SK-N-SH (cell line): ENCODE measurements at regions not wholly inside any gene's neighbourhood (a gene's known extent, or its start where the extent isn't known, plus 50 kb on each side); places are given as distances from the start of the nearest gene placed in this dataset.

Source experiments
- CTCF ChIA-PET: fragments of 300-600, 350-600 bp; formaldehyde crosslinking; extraction: SDS; loops from one replicate; lab custom pipeline; 2021; lab: Yijun Ruan, JAX
- POLR2A ChIA-PET: fragments of 350-600 bp; sonication (Branson Sonifier 250); formaldehyde crosslinking; extraction: SDS; loops from one replicate; lab custom pipeline; 2020; ENCODE audit warnings: antibody characterized with exemption, inconsistent platforms; lab: Yijun Ruan, JAX
- DNase-seq: peaks from one replicate; pipeline ENCODE4 v3.0.0; 2012
- H2AFZ ChIP-seq: fragments of 200-600 bp; sonication (generic); 2 replicates; pipeline ENCODE4 v1.8.1; 2016; ENCODE audit warnings: antibody characterized with exemption, mild to moderate bottlenecking, low read depth
- H3F3A ChIP-seq: fragments of 200-600 bp; sonication (generic); replicated peaks from 2 replicates; pipeline ENCODE3; 2016; ENCODE audit warnings: antibody characterized with exemption, mild to moderate bottlenecking; ENCODE audit not compliant: insufficient read depth
- H3K27ac ChIP-seq, 2 experiments: fragments of 200-500 bp in 1 of 2; fragments of 200-600 bp in 1 of 2; sonication (Bioruptor generic) in 1 of 2; sonication (generic), shearing (Covaris generic) in 1 of 2; 2 replicates each; pipeline versions ENCODE4 v1.5.1 to v1.6.1; 2014 to 2016; ENCODE audit warnings: low read depth in 2 of 2, inconsistent platforms in 1 of 2, low read length in 1 of 2, mild to moderate bottlenecking in 1 of 2, mixed read lengths in 1 of 2
- H3K27me3 ChIP-seq: fragments of 200-600 bp; sonication (generic), shearing (Covaris generic); 2 replicates; pipeline ENCODE4 v1.6.1; 2016; ENCODE audit warnings: mixed run types; ENCODE audit not compliant: insufficient read depth
- H3K36me3 ChIP-seq, 2 experiments: fragments of 200-500 bp in 1 of 2; fragments of 200-600 bp in 1 of 2; sonication (Bioruptor generic) in 1 of 2; sonication (generic) in 1 of 2; replicated peaks in 1 of 2; 2 replicates each; pipeline versions ENCODE3 to v1.5.1; 2014 to 2016; ENCODE audit warnings: low read length in 1 of 2, mild to moderate bottlenecking in 1 of 2; ENCODE audit not compliant: insufficient read depth in 2 of 2, control insufficient read depth in 1 of 2
- H3K4me1 ChIP-seq, 2 experiments: fragments of 200-500 bp in 1 of 2; fragments of 200-600 bp in 1 of 2; sonication (Bioruptor generic) in 1 of 2; sonication (generic), shearing (Covaris generic) in 1 of 2; 2 replicates each; pipeline versions ENCODE4 v1.5.1 to v1.6.1; 2014 to 2016; ENCODE audit warnings: low read depth in 1 of 2, low read length in 1 of 2, mixed run types in 1 of 2; ENCODE audit not compliant: insufficient read depth in 2 of 2, control insufficient read depth in 1 of 2
- H3K4me2 ChIP-seq: fragments of 200-600 bp; sonication (generic), shearing (Covaris generic); 2 replicates; pipeline ENCODE4 v1.6.1; 2017; ENCODE audit warnings: mixed run types
- H3K4me3 ChIP-seq, 2 experiments: fragments of 200-500 bp in 1 of 2; fragments of 200-600 bp in 1 of 2; sonication (Bioruptor generic) in 1 of 2; sonication (generic), shearing (Covaris generic) in 1 of 2; 2 replicates each; pipeline versions ENCODE4 v1.5.1 to v1.8.1; 2014 to 2016; ENCODE audit warnings: low read depth in 2 of 2, inconsistent platforms in 1 of 2, low read length in 1 of 2, mild to moderate bottlenecking in 1 of 2, mixed read lengths in 1 of 2, moderate library complexity in 1 of 2
- H3K79me2 ChIP-seq: fragments of 200-600 bp; sonication (generic); 2 replicates; pipeline ENCODE4 v1.8.1; 2017; ENCODE audit warnings: mild to moderate bottlenecking; ENCODE audit not compliant: insufficient read depth
- H3K9ac ChIP-seq: fragments of 200-600 bp; sonication (generic); 2 replicates; pipeline ENCODE4 v1.6.1; 2017; ENCODE audit warnings: mixed run types
- H3K9me2 ChIP-seq: fragments of 200-600 bp; sonication (generic); 2 replicates; pipeline ENCODE4 v1.6.1; 2017; ENCODE audit warnings: mixed run types
- H3K9me3 ChIP-seq: fragments of 200-600 bp; sonication (generic); 2 replicates; pipeline ENCODE4 v1.6.1; 2017; ENCODE audit warnings: mixed run types, mild to moderate bottlenecking, moderate library complexity
- H4K20me1 ChIP-seq: fragments of 200-600 bp; sonication (generic); 2 replicates; pipeline ENCODE4 v1.6.1; 2017; ENCODE audit warnings: mild to moderate bottlenecking, mixed run types; ENCODE audit not compliant: insufficient read depth
- CHD2 ChIP-seq: fragments of 150-350 bp; IDR thresholded peaks from 2 replicates; pipeline ENCODE4 v1.6.1; 2018; ENCODE audit warnings: low read length; ENCODE audit not compliant: partially characterized antibody
- ELF1 ChIP-seq: IDR thresholded peaks from 2 replicates; pipeline ENCODE4 v1.4.0; 2012
- EP300 ChIP-seq, 2 experiments: IDR thresholded peaks; 2 replicates each; pipeline versions ENCODE4 v1.4.0 to v1.6.1; 2012; ENCODE audit warnings: borderline replicate concordance in 1 of 2, low read depth in 1 of 2, low read length in 1 of 2
- FOSL2 ChIP-seq: IDR thresholded peaks from 2 replicates; pipeline ENCODE4 v1.4.0; 2012; ENCODE audit warnings: low read depth, mild to moderate bottlenecking, moderate library complexity, borderline replicate concordance
- FOXJ3 ChIP-seq: sonication (generic); formaldehyde crosslinking; IDR thresholded peaks from 2 replicates; pipeline ENCODE4 v1.5.1; 2020; ENCODE audit warnings: mild to moderate bottlenecking, missing genetic modification reagents
- GATA2 ChIP-seq: sonication (generic); formaldehyde crosslinking; IDR thresholded peaks from 2 replicates; pipeline ENCODE4 v1.5.0; 2020; ENCODE audit warnings: mild to moderate bottlenecking, missing genetic modification reagents
- MEF2A ChIP-seq: IDR thresholded peaks from 2 replicates; pipeline ENCODE4 v1.4.0; 2012; ENCODE audit warnings: low read depth, borderline replicate concordance
- MXI1 ChIP-seq: IDR thresholded peaks from 2 replicates; pipeline ENCODE4 v1.6.1; 2012; ENCODE audit warnings: mild to moderate bottlenecking, low read depth, low read length, improper control_type of control experiment
- RCOR1 ChIP-seq: fragments of 150-350 bp; IDR thresholded peaks from 2 replicates; pipeline ENCODE4 v1.6.1; 2017; ENCODE audit warnings: antibody characterized with exemption, low read length
- RFX5 ChIP-seq: IDR thresholded peaks from 2 replicates; pipeline ENCODE4 v1.6.1; 2012; ENCODE audit warnings: mild to moderate bottlenecking, improper control_type of control experiment, low read length
- RXRA ChIP-seq: IDR thresholded peaks from 2 replicates; pipeline ENCODE4 v1.4.0; 2012; ENCODE audit warnings: low read depth, mild to moderate bottlenecking, borderline replicate concordance
- SIN3A ChIP-seq: IDR thresholded peaks from 2 replicates; pipeline ENCODE4 v1.6.1; 2012; ENCODE audit warnings: low read depth, mild to moderate bottlenecking, low read length, moderate library complexity, borderline replicate concordance
- TEAD4 ChIP-seq: IDR thresholded peaks from 2 replicates; pipeline ENCODE4 v1.4.0; 2012; ENCODE audit warnings: mild to moderate bottlenecking, borderline replicate concordance; ENCODE audit not compliant: insufficient read depth
- whole genome bisulfite sequencing: methylation state at CpG from one replicate; pipeline ENCODE4 v1.1.6; 2017; ENCODE audit warnings: low lambda C conversion rate; 5-methylcytosine and 5-hydroxymethylcytosine counted together

DNA sequence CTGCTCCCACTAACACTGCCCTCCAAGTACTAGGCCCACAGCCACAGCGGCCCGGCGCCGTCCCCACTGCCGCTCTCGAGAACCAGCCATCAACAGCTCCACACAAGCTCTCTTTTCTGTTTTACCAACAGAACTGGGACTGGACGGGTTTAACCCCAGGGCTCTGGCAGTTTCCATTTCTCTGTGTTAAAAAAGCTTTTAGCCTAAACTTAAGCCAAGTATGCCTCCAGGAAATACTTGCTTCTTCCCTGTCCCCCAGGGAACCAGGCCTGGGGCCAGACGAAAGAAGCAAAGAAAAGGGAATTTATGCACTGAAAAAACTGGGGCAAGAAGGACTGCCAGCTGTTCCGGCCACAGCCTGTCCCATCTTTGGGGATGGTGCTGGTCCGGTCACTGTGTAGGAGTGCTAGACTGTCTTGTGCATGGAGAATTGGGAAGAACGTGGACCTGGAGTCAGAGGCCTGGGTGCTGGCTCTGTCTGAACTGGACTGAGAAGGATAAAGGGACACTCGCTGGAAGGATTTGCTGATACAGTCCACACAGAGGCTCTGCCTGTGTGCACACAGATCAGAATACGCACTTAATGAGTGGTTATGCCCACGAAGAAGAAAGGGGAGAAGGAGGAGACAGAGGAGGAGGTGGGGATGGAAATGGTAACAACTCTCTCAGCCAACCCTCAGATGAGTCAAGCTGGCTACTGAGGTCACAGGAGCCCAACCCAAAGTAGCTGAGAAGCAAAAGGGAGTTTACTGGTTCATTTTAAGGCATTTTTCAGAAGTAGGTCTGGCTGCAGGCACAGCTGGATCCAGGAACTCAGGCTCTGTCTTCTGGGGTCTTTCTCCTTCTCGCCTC lies 254.4 kb upstream of the PMEPA1 start:
- H3K79me2 ChIP-seq: no peaks in the 10 kb centered on the region
- WGBS: 83% methylated on average over 15 of the region's 15 CpGs
- no peak overlapping the region for H3K4me2 ChIP-seq
- TF ChIP-seq MXI1: no peak
- no peak for TF ChIP-seq FOXJ3 (CRISPR knock-in tag)
- no peak for TF ChIP-seq RXRA
- TF ChIP-seq GATA2: no peak
- TF ChIP-seq TEAD4: no peak
- TF ChIP-seq ELF1: no peak
- no peak for TF ChIP-seq RCOR1
- TF ChIP-seq RFX5: no peak
- no peaks in the 10 kb centered on the region for H3K27me3 ChIP-seq
- H4K20me1 ChIP-seq: no peaks in the 10 kb centered on the region
- H3K4me3 ChIP-seq: no peak overlapping the region
- H3K36me3 ChIP-seq: no peaks in the 10 kb centered on the region
- no peak for DNase-seq
- no peaks in the 10 kb centered on the region for H3K9me3 ChIP-seq
- no peak overlapping the region for H3K9ac ChIP-seq
- peaks cover 4% of the 10 kb centered on the region for H3F3A ChIP-seq
- H3K27ac ChIP-seq: no peak overlapping the region
- H3K4me1 ChIP-seq: peaks cover 0 to 10% of the 10 kb centered on the region in 2 experiments; a peak in 1 of 4 replicates
- H2AFZ ChIP-seq: no peak overlapping the region
- POLR2A ChIA-PET: no interaction called here
- CTCF ChIA-PET: interaction anchor here (1.1 kb wide), 1 partner anchor 123 kb away, joined by 4 read pairs; no protein-coding TSS in a partner anchor
- no peaks in the 10 kb centered on the region for H3K9me2 ChIP-seq

DNA sequence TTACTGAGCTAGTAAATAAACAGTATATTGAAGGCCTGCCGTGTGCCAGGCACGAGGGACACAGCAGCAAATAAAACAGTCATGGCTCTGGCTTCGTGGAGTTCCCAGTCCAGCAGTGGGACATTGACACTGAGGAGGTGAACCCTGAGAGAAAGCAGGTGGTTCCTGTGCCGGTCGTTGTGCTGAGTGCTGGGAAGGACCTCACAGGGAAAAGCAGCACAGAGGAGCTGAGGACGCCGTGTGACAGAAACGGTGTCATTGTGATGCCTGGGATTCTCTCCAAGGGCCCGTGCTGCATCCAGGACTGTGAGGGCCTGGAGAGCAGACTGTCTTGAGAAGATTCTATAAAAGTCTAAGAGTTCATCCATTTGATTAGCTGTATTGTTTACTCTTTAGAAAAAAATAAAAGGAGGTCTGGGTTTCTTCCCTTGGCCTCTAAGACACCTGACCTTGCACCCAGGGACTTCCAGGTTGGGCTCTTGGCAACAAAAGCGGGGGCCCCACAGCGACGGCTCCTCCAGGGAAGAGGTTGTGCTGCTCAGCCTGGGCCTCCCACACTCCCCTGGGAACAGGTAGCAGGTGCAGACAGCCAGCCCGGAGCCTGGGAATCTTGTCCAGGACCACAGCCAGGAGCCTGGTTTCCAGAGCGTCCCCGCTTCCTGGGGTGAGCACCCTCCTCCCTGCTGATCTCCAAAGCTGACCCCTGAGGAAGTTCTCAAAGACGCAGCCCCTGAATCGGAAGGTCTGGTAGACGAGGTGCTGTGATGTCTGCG lies 251.2 kb upstream of the PMEPA1 start:
- CTCF ChIA-PET: interaction anchor here (1.3 kb wide), 1 partner anchor 10 kb away, joined by 3 read pairs; no protein-coding TSS in a partner anchor
- H3K4me1 ChIP-seq: peaks cover 0 to 5% of the 10 kb centered on the region in 2 experiments; a peak in 1 of 4 replicates
- WGBS: 75% methylated on average over 14 of the region's 19 CpGs

More for the DNA sequence above, 251.2 kb upstream of the PMEPA1 start:
- no peaks in the 10 kb centered on the region for H3K9me2 ChIP-seq
- no peaks in the 10 kb centered on the region for H4K20me1 ChIP-seq
- H3K36me3 ChIP-seq: no peaks in the 10 kb centered on the region
- H3K27me3 ChIP-seq: no peaks in the 10 kb centered on the region
- no peak for TF ChIP-seq MEF2A
- TF ChIP-seq EP300 (IDR thresholded peaks at IDR 0.05; ENCODE audit: borderline replicate concordance in 1 of 2, low read depth in 1 of 2, low read length in 1 of 2): no peak
- no peak for TF ChIP-seq FOXJ3 (CRISPR knock-in tag)
- no peak for TF ChIP-seq CHD2
- TF ChIP-seq SIN3A: no peak
- TF ChIP-seq FOSL2: no peak
- no peak for TF ChIP-seq GATA2
- TF ChIP-seq, all 33 proteins: peak for 0
- Histone ChIP-seq H3K9ac (no peak overlapping the region), H3K4me2 (no peak overlapping the region), H3K9me3 (no peaks in the 10 kb centered on the region), H3K79me2 (no peaks in the 10 kb centered on the region), H2AFZ (no peak overlapping the region), H3K4me3 (no peak overlapping the region), H3K27ac (no peak overlapping the region), H3F3A (peaks cover 4% of the 10 kb centered on the region)
- DNase-seq: no peak
- POLR2A ChIA-PET: interaction anchor here (0.6 kb wide), 1 partner anchor 22 kb away, joined by 3 read pairs; no protein-coding TSS in a partner anchor
